ENCODE measurements at regions not wholly inside any gene's neighbourhood (a gene's known extent, or its start where the extent isn't known, plus 50 kb on each side); places are given as distances from the start of the nearest gene placed in this dataset.

DNA sequence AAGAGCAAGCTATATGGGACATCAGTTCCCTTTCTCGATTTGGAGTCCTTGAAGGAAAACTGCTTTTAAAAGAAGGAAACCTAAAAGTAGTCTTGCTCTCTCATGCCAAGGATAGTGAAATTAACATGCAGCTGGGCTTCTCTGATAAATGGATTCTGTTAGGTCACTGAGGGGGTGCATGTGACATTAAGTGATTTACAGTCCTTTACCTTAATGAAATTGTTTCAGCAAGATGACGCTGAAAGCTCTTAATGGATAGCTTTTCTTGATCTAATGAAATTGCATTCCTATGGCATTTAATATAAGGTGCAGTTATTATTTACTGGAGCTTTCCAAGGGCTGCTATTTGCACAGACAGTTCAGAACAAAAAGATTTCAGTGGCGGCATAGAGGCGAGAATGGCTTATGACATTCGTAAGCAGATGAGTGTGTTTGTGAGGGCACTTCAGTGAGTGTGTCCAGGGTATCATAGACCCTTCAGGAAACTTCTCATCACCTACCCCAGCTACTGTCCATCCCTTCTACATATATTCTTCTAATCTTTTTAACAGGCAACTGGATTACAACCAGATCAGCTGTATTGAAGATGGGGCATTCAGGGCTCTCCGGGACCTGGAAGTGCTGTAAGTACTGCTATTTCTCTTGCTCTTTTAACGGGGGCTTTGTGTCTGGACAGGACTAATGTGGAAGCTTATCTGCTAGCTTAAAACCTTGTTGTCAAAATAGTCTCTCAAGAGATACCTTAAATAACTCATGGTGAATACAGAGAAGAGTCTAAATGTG is 219.9 kb upstream of the PACRGL start:
- no peak for TF ChIP-seq POLR2A (IDR thresholded peaks at IDR 0.05)
- TF ChIP-seq, protein P1, sequence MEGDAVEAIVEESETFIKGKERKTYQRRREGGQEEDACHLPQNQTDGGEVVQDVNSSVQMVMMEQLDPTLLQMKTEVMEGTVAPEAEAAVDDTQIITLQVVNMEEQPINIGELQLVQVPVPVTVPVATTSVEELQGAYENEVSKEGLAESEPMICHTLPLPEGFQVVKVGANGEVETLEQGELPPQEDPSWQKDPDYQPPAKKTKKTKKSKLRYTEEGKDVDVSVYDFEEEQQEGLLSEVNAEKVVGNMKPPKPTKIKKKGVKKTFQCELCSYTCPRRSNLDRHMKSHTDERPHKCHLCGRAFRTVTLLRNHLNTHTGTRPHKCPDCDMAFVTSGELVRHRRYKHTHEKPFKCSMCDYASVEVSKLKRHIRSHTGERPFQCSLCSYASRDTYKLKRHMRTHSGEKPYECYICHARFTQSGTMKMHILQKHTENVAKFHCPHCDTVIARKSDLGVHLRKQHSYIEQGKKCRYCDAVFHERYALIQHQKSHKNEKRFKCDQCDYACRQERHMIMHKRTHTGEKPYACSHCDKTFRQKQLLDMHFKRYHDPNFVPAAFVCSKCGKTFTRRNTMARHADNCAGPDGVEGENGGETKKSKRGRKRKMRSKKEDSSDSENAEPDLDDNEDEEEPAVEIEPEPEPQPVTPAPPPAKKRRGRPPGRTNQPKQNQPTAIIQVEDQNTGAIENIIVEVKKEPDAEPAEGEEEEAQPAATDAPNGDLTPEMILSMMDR (IDR thresholded peaks at IDR 0.05) = no peak
